IPS-15b (cell line): ENCODE measurements at regions not wholly inside any gene's neighbourhood (a gene's known extent, or its start where the extent isn't known, plus 50 kb on each side); places are given as distances from the start of the nearest gene placed in this dataset.
"Not testable (repeated sequence)": the region's sequence is repeated elsewhere in the genome, so short reads cannot be mapped to it uniquely, and the experiment has no call there.

ENCODE experiments used
- H3K27me3 ChIP-seq: one replicate; pipeline ENCODE4 v1.6.1; 2013; ENCODE audit warnings: low read length; ENCODE audit not compliant: control insufficient read depth, insufficient read depth
- H3K36me3 ChIP-seq: one replicate; pipeline ENCODE4 v1.6.1; 2013; ENCODE audit warnings: low read length; ENCODE audit not compliant: control insufficient read depth, insufficient read depth
- H3K4me1 ChIP-seq: one replicate; pipeline ENCODE4 v1.6.1; 2013; ENCODE audit warnings: mild to moderate bottlenecking, low read length; ENCODE audit not compliant: control insufficient read depth, insufficient read depth
- H3K4me3 ChIP-seq: one replicate; pipeline ENCODE4 v1.5.1; 2013; ENCODE audit warnings: low read depth, low read length
- H3K9ac ChIP-seq: one replicate; pipeline ENCODE4 v1.6.1; 2013; ENCODE audit warnings: low read depth, mild to moderate bottlenecking, low read length
- H3K9me3 ChIP-seq: one replicate; pipeline ENCODE4 v1.6.1; 2013; ENCODE audit warnings: mild to moderate bottlenecking, low read length; ENCODE audit not compliant: control insufficient read depth, insufficient read depth

GRCh38 chrX:9410889-9411288 is 54.0 kb upstream of the TBL1X start:
- H3K4me1 ChIP-seq, H3K4me3 ChIP-seq, H3K9me3 ChIP-seq, H3K36me3 ChIP-seq, H3K27me3 ChIP-seq, H3K9ac ChIP-seq: not testable (repeated sequence)

- not testable (repeated sequence) for H3K9me3 ChIP-seq, H3K4me1 ChIP-seq, H3K9ac ChIP-seq, H3K27me3 ChIP-seq, H3K36me3 ChIP-seq, H3K4me3 ChIP-seq
Measured at GRCh38 chrX:9411682-9412081, 53.2 kb upstream of the TBL1X start.

- H3K4me1 ChIP-seq, result no peaks in the 10 kb centered on the region
- no peaks in the 10 kb centered on the region for H3K9me3 ChIP-seq
- H3K27me3 ChIP-seq, result no peaks in the 10 kb centered on the region
- H3K36me3 ChIP-seq, result no peaks in the 10 kb centered on the region
- no peak overlapping the region for H3K9ac ChIP-seq
- H3K4me3 ChIP-seq, result no peak overlapping the region
Measured at GRCh38 chrX:9414416-9414815, 50.4 kb upstream of the TBL1X start.
